ENCODE measurements at regions not wholly inside any gene's neighbourhood (a gene's known extent, or its start where the extent isn't known, plus 50 kb on each side); places are given as distances from the start of the nearest gene placed in this dataset.
A peak's percentile ranks its signal among the peaks of the same experiment; 100 is the strongest.

GRCh38 chr6:140548366-140548765 lies 1173.9 kb upstream of the CITED2 start:
- H3K4me3 Mint-ChIP-seq: no peak overlapping the region
- H3K27ac Mint-ChIP-seq: no peak overlapping the region
- no peak for TF ChIP-seq CTCF (IDR thresholded peaks at IDR 0.05; ENCODE audit: unreplicated experiment in 3 of 3)
- H3K4me1 Mint-ChIP-seq: no peaks in the 10 kb centered on the region
- H3K9me3 Mint-ChIP-seq: peaks cover 12% of the 10 kb centered on the region
- H3K36me3 Mint-ChIP-seq (ENCODE audit: low read depth): no peaks in the 10 kb centered on the region
- no peaks in the 10 kb centered on the region for H3K27me3 Mint-ChIP-seq (ENCODE audit: low read depth)

- H3K4me1 Mint-ChIP-seq: no peaks in the 10 kb centered on the region
- no peaks in the 10 kb centered on the region for H3K36me3 Mint-ChIP-seq (ENCODE audit: low read depth)
- peaks cover 10% of the 10 kb centered on the region for H3K9me3 Mint-ChIP-seq
- no peak overlapping the region for H3K27ac Mint-ChIP-seq
- no peak for TF ChIP-seq CTCF (IDR thresholded peaks at IDR 0.05; ENCODE audit: unreplicated experiment in 3 of 3)
- H3K27me3 Mint-ChIP-seq (ENCODE audit: low read depth): no peaks in the 10 kb centered on the region
- H3K4me3 Mint-ChIP-seq: no peak overlapping the region
Measured at GRCh38 chr6:140546640-140547039, 1172.2 kb upstream of the CITED2 start.

- peaks cover 3% of the 10 kb centered on the region for H3K9me3 Mint-ChIP-seq
- no peaks in the 10 kb centered on the region for H3K36me3 Mint-ChIP-seq (ENCODE audit: low read depth)
Measured at GRCh38 chr6:140544431-140544830, 1170.0 kb upstream of the CITED2 start.

GRCh38 chr6:140542863-140543262 lies 1168.4 kb upstream of the CITED2 start:
- no peak for TF ChIP-seq CTCF (IDR thresholded peaks at IDR 0.05; ENCODE audit: unreplicated experiment in 3 of 3)
- Mint-ChIP-seq H3K27ac (no peak overlapping the region), H3K4me3 (no peak overlapping the region), H3K36me3 (ENCODE audit: low read depth) (no peaks in the 10 kb centered on the region), H3K27me3 (ENCODE audit: low read depth) (no peaks in the 10 kb centered on the region), H3K9me3 (no peaks in the 10 kb centered on the region), H3K4me1 (peaks cover 4% of the 10 kb centered on the region)

More at GRCh38 chr6:140544431-140544830, 1170.0 kb upstream of the CITED2 start:
- Mint-ChIP-seq H3K4me3 (no peak overlapping the region), H3K27ac (peak overlapping the region in 1 of 3 experiments; percentile 2), H3K27me3 (ENCODE audit: low read depth) (no peaks in the 10 kb centered on the region), H3K4me1 (no peaks in the 10 kb centered on the region)
- no peak for TF ChIP-seq CTCF (IDR thresholded peaks at IDR 0.05; ENCODE audit: unreplicated experiment in 3 of 3)

- Mint-ChIP-seq H3K4me3 (no peak overlapping the region), H3K27me3 (ENCODE audit: low read depth) (no peaks in the 10 kb centered on the region), H3K27ac (no peak overlapping the region), H3K9me3 (peaks cover 2% of the 10 kb centered on the region), H3K36me3 (ENCODE audit: low read depth) (no peaks in the 10 kb centered on the region), H3K4me1 (peaks cover 12% of the 10 kb centered on the region)
- no peak for TF ChIP-seq CTCF (IDR thresholded peaks at IDR 0.05; ENCODE audit: unreplicated experiment in 3 of 3)
Measured at GRCh38 chr6:140541288-140541687, 1166.8 kb upstream of the CITED2 start.

GRCh38 chr6:140540743-140541142 lies 1166.3 kb upstream of the CITED2 start:
- Mint-ChIP-seq H3K4me3 (no peak overlapping the region), H3K4me1 (peaks cover 12% of the 10 kb centered on the region)

More at GRCh38 chr6:140540743-140541142, 1166.3 kb upstream of the CITED2 start:
- TF ChIP-seq CTCF (IDR thresholded peaks at IDR 0.05; ENCODE audit: unreplicated experiment in 3 of 3): no peak
- Mint-ChIP-seq H3K9me3 (peaks cover 2% of the 10 kb centered on the region), H3K27me3 (ENCODE audit: low read depth) (no peaks in the 10 kb centered on the region), H3K27ac (no peak overlapping the region), H3K36me3 (ENCODE audit: low read depth) (no peaks in the 10 kb centered on the region)

Data from nephron (organoid).